ENCODE measurements at regions not wholly inside any gene's neighbourhood (a gene's known extent, or its start where the extent isn't known, plus 50 kb on each side); places are given as distances from the start of the nearest gene placed in this dataset.

DNA sequence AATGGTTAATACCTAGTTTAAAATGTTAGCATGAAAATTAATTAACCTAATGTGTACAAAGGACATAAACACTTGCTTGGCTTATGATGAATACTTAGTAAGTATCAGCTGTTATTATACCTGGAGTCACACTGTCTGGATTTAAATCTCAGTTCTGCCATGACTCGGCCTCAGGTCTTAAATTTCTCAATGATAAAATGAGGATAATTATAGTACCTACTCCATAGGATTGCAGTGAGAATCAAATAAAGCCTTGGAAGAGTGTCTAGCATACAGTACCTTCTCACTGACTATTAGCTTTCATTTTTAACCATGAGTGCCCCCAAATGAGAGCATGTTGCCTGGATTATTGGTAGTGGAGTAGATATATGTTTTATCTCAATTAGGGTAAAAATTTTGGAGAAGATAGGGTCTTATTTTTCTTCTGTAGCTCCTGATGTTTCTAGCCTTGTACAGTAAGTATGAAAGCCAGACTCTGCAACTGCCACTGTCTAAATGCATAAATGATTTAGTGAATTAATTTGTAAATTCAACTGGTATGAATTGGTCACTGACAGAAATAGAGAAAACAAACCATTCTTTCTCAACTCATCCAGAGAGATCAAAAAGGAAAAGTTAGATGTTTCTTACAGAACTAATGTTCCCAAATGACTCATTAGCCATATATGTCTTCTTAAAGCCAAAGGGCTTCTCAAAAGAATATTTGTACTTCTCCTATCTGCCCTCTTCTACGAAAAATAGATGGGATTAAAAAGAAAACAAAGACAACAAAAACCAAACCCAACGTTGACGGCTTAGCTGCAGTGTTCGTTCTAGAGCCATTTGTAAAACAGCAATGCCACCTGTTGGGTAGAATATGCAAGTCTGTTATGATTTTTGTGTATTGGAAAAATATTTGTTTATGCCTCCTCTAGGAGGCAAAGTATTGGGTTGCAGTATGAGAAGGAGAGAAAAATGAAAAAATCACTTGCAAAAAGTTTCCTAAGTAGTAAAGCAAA, 53.8 kb upstream of the MROH9 start:
- no peak for TF ChIP-seq POLR2A (IDR thresholded peaks at IDR 0.05)
- no peak for TF ChIP-seq POLR2AphosphoS5 (IDR thresholded peaks at IDR 0.05; ENCODE audit: insufficient read depth in 1 of 2, low read depth in 1 of 2)
- TF ChIP-seq, protein P1, sequence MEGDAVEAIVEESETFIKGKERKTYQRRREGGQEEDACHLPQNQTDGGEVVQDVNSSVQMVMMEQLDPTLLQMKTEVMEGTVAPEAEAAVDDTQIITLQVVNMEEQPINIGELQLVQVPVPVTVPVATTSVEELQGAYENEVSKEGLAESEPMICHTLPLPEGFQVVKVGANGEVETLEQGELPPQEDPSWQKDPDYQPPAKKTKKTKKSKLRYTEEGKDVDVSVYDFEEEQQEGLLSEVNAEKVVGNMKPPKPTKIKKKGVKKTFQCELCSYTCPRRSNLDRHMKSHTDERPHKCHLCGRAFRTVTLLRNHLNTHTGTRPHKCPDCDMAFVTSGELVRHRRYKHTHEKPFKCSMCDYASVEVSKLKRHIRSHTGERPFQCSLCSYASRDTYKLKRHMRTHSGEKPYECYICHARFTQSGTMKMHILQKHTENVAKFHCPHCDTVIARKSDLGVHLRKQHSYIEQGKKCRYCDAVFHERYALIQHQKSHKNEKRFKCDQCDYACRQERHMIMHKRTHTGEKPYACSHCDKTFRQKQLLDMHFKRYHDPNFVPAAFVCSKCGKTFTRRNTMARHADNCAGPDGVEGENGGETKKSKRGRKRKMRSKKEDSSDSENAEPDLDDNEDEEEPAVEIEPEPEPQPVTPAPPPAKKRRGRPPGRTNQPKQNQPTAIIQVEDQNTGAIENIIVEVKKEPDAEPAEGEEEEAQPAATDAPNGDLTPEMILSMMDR (IDR thresholded peaks at IDR 0.05), result peak; percentile 9 to 59 (median 35)

All from vagina (tissue), 2 donors.